ENCODE measurements at regions not wholly inside any gene's neighbourhood (a gene's known extent, or its start where the extent isn't known, plus 50 kb on each side); places are given as distances from the start of the nearest gene placed in this dataset.
A peak's percentile ranks its signal among the peaks of the same experiment; 100 is the strongest.

DNA sequence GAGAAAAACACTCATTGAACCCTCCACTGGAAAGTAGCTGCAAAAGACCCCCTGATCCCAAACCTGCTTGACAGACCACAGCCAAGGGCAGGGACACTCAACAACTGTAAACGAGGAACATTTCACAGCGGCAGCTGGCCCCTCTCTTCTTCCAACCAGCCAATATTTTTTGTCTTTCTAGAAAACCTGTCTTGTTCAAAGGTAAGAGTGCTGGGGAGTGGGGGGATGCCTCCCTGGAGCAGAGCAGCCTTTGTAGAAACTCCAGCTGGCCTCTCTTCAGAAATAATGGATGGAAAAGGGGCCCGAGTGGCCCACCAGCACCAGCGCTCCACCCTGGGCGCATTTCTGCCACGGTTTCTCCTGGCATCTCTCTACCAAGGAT, 384.0 kb downstream of the RRAGC start:
- H3K4me3 ChIP-seq (ENCODE audit: low read depth, low read length), result peak overlapping the region; percentile 86
- TF ChIP-seq, protein P1, sequence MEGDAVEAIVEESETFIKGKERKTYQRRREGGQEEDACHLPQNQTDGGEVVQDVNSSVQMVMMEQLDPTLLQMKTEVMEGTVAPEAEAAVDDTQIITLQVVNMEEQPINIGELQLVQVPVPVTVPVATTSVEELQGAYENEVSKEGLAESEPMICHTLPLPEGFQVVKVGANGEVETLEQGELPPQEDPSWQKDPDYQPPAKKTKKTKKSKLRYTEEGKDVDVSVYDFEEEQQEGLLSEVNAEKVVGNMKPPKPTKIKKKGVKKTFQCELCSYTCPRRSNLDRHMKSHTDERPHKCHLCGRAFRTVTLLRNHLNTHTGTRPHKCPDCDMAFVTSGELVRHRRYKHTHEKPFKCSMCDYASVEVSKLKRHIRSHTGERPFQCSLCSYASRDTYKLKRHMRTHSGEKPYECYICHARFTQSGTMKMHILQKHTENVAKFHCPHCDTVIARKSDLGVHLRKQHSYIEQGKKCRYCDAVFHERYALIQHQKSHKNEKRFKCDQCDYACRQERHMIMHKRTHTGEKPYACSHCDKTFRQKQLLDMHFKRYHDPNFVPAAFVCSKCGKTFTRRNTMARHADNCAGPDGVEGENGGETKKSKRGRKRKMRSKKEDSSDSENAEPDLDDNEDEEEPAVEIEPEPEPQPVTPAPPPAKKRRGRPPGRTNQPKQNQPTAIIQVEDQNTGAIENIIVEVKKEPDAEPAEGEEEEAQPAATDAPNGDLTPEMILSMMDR (IDR thresholded peaks at IDR 0.05; ENCODE audit: insufficient read depth, low read depth, low read length, missing control alignments), result no peak
- no peak for DNase-seq (ENCODE audit: low read depth)

DNA sequence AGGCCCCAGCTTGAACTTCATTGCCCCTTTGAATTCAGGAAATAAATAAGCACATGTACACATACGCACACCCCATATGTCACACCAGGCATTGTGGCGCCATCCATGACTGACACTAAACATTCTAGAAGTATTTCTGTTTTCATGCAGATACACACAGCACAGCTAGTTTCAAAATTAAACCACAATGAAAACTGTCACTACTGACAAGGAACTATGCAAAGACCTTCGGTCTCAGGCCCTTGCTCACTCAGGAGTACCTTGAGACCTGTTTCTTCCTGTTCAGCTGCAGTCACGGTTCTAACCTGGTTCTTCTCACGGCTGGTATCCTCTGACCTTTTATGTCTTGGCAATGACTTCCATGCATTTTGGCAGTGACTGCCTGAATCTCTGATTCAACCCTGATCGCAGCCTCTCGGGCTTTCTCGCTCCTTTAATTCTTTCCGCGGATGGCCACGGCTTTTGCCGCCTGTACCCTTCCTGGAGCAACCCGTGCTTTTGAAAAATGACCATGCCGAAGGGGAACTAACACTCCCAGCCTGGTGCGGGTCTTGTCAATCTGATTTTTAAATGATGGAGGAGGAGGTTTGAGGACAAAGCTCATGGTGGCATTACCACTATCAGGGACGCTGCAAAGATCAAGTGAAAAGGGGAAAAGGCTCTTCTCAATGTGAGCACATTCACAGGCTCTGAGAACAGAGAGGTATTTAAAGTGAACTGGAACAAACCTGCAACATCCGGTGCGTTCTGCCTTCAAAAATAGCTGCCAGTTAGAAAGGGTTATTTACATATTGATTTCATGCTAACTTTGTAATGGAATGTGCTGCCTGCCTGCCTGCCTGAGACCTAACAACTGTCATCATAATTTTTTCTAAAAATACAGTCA, 384.6 kb downstream of the RRAGC start:
- H3K4me3 ChIP-seq (ENCODE audit: low read depth, low read length), result peak overlapping the region; percentile 86
- TF ChIP-seq, protein P1 (IDR thresholded peaks at IDR 0.05; ENCODE audit: insufficient read depth, low read depth, low read length, missing control alignments), result no peak
- DNase-seq (ENCODE audit: low read depth), result peak; percentile 96

DNA sequence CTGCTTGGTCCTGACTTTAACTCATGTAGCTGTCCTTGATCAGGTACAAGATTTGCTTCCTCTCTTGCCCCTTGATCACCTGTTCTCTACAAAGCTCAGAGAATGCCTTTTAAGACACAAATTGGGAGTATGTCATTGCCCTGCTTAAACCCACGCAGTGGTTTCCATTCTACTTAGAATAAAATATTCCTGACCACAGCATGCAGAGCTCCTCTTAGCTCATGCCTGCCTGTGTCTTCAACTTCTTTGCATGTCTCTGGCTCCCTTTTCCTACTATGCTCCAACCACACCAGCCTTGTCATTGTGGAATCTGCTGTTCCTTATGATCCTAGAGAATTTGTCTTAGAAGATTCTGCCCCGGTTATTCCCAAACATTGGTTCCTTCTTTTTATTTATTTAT, 393.1 kb downstream of the RRAGC start:
- H3K4me3 ChIP-seq (ENCODE audit: low read depth, low read length), result no peak overlapping the region
- TF ChIP-seq, protein P1 (IDR thresholded peaks at IDR 0.05; ENCODE audit: insufficient read depth, low read depth, low read length, missing control alignments), result no peak
- DNase-seq (ENCODE audit: low read depth), result no peak

DNA sequence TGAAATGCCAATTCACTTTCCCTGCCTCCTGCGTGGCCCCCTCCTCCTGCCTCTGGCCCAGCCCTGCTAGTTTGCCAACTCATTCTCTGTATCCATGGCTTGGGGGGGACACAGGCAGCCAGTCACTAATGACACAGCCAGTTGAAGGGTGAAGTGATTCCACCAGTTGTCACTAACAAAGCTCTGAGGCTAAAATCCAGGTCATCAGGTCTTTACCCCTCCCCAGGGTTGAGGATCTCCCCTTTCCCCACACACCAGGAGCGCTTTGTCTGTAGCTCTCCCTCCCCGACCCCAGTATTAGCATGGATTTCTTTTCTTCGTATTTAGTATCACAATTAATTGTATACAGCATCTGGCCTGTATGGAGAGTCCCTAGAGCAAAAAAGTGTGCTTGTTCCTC, 394.1 kb downstream of the RRAGC start:
- no peak overlapping the region for H3K4me3 ChIP-seq (ENCODE audit: low read depth, low read length)
- TF ChIP-seq, protein P1 (IDR thresholded peaks at IDR 0.05; ENCODE audit: insufficient read depth, low read depth, low read length, missing control alignments), result no peak
- no peak for DNase-seq (ENCODE audit: low read depth)

DNA sequence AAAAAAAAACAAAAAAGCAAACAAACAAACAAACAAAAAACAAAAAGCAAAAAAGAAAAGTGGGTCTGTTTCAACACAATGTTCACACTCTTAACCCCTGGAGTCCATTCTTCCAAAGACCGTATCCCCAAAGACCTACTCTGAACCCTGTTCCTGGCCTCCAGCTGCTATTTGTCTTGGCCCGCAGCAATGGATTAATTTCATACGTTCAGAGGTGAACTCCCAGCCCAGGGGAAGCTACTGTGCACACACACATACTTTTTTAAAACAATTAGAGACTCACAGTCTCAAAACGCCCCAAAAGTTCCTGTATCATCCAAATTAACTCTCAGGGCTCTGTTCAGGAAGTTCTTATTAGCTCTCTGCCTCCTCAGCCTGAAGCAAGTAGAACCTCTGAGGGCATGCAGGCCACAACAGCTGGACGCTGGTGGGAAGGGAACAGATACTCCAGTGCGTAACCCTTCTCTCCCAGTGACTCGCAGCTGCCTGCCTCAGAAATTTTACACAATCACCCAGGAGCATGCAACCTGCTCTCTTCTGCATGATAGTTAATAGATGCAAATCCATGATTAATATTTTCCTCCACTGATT, 395.4 kb downstream of the RRAGC start:
- no peak for DNase-seq (ENCODE audit: low read depth)
- TF ChIP-seq, protein P1 (IDR thresholded peaks at IDR 0.05; ENCODE audit: insufficient read depth, low read depth, low read length, missing control alignments), result no peak
- no peak overlapping the region for H3K4me3 ChIP-seq (ENCODE audit: low read depth, low read length)

DNA sequence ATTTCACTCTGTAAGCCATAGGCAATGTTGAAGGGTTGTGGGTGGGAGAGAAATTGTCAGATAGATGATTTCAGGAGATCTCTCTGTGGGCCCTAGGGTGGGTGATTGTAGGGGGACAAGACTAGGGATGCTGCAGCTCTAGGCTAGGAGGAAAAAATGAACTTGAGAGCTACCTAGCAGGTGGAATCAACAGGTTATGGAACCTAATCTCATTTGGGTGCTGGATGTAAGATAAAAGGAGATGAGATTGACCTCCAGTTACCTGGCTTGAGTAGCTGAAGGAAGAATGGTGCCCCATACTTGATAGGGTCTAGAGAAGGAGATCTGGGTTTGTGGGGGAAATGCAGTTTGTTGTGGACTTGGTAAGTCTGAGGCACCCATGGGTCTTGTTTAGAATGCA, 396.5 kb downstream of the RRAGC start:
- no peak for DNase-seq (ENCODE audit: low read depth)
- TF ChIP-seq, protein P1 (IDR thresholded peaks at IDR 0.05; ENCODE audit: insufficient read depth, low read depth, low read length, missing control alignments), result no peak
- no peak overlapping the region for H3K4me3 ChIP-seq (ENCODE audit: low read depth, low read length)

Measured in GM12865 (cell line).